GM19238 (cell line): ENCODE measurements at regions not wholly inside any gene's neighbourhood (a gene's known extent, or its start where the extent isn't known, plus 50 kb on each side); places are given as distances from the start of the nearest gene placed in this dataset.

Experiments
- DNase-seq: peaks from one replicate; pipeline ENCODE4 v3.0.0; 2011; ENCODE audit warnings: low spot score; ENCODE audit not compliant: insufficient read length

GRCh38 chr12:124185971-124186686, 108.8 kb upstream of the RFLNA start:
- no peak for DNase-seq

DNA sequence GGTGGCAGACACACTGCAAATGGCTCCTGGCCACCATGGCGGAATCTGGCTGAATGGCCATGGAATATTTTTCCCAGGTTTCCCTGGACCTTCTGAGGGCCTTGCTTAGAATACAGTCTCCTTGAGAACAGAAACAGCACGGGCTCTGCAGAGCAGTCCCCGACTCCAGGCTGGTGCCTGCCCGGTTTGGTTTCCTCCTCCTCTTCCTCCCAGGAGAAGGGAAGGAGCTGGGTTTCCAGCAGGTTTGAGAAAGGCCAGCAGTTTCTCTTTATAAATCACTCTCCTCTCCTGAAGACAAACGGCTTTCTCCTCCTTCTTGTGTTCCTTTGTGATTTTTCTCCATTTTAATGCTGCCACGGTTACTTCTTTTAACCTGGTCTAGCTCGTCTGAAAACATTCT, 106.8 kb upstream of the RFLNA start:
- no peak for DNase-seq

GRCh38 chr12:124188561-124189405, 106.1 kb upstream of the RFLNA start:
- DNase-seq: no peak

DNA sequence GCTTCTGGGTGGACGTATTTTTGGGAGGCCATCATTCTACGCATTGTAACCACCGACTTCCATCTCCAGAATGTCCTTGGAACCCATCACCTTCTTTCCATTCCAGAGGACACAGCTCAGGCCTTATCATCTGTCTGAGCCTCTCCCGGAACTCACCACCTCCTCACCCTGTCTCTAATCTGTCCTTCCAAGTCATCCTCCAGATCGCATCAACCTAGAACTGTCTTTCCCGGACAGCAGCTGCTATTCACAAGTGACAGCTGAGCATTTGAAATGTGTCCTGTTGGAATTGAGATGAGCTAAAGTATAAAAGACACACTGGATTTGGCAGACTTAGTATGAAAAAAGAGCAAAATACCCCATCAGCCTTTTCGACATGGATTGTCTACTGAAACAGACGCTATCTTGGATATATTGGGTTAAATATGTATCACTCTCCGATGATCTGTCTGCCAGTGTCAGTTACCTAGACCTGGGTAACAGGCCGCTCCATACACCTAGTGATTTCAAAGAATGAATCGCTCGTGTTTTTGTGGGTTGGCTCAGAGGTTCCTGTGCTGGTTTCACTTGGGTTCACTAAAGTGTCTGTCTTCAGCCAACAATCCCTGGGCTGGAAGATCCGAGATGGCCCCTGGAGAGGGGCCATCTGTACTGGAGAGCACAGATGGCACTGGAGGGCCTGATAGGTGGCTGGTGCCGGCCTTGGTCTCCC, 104.4 kb upstream of the RFLNA start:
- DNase-seq: no peak

- DNase-seq: no peak
Observed at GRCh38 chr12:124191024-124191359, 103.9 kb upstream of the RFLNA start.

GRCh38 chr12:124191966-124192365, 102.9 kb upstream of the RFLNA start:
- no peak for DNase-seq

- DNase-seq: no peak
Observed at GRCh38 chr12:124194264-124194892, 100.5 kb upstream of the RFLNA start.

- DNase-seq: no peak
Observed at GRCh38 chr12:124194893-124195566, 99.9 kb upstream of the RFLNA start.

DNA sequence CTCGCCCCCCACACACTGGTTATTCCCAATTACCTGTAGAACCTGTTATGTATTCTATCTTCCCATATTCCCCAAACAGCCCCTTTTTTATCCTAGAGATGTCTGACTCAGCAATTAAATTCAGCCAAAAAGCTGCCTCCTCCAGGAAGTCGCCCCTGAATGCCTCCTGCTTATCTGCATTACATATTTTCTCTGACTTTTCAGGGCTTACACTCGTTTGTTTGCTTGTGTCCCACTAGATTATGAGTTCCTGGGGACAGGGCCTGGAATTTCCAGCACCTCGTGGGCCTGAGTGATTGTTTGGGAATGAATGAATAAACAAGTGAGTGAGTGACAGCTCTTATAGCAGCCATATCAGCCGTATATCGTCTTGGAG, 99.3 kb upstream of the RFLNA start:
- DNase-seq: no peak

DNA sequence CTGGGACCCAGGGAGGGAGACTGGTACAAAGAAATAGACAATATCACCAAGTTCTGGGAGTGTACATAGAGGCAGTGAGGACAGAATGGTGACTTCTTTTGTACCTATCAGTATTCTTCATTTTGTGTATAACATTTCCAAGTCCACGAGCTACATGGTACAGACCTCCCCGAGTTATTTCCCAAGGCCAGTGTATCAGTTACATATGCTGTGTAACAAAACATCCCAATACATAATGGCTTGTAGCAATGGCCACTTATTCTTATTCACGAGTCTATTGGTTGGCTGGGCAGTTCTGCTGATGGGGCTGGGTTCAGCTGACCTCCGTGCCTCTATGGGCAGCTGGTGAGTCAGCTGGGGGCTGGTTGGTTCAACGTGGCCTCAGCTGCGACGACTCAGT, 98.7 kb upstream of the RFLNA start:
- DNase-seq: no peak

- DNase-seq: no peak
Observed at GRCh38 chr12:124201248-124201647, 93.6 kb upstream of the RFLNA start.

DNA sequence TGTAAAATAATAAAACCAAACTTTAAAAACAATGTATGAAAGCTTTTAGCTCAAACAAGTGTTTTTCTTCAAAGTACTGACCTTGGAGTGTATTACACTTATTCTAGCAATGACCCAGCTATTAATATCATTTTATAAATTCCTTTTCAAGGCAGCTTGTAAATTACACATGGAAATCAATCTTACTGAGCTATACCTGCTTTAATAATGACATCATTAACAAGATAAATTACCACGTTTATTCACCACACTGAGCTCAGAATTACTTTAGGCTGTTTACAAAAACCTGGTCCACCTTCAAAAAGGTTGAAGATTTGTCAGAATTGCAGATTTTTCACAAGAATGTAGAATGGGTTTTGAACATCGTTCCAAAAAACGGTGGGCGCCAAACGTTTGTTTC, 91.7 kb upstream of the RFLNA start:
- DNase-seq: no peak

GRCh38 chr12:124205405-124205804, 89.5 kb upstream of the RFLNA start:
- no peak for DNase-seq

DNA sequence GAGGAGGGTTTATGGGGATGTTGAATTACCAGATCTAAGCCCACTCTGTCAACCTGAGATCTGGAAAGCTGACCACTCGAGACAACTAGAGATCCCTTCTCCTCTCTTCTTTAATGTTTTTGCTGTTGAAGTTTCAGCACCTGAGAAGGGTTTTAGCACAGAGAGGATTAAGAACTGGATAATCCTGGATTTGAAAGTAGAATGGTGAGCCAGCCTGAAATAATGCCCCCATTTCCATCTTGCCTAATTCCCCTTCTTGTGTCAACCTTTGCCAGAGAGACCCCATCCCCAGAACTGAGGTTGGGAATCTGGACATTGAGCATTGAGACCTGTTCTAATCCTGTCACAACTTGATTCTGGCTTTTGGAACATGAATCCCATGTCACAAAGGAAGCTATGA, 87.8 kb upstream of the RFLNA start:
- DNase-seq: no peak

DNA sequence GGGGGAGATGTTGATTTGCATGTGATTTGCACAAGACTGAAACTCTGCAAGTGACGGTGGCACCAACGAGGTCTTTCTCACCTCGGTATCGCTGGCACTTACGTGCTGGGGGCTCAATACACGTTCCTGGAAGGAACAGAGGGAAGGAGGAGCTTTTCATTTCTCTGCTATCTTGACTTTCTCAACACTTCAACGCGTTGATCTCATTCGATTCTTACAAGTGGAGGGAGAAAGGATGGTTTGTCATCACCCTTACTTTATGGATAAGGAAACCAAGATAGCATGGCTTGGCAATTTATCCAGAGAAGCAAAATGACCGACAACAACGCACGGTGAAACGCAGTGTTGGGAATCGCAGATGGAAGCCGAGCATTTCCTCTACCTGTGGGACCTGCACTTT, 87.3 kb upstream of the RFLNA start:
- DNase-seq: no peak

DNA sequence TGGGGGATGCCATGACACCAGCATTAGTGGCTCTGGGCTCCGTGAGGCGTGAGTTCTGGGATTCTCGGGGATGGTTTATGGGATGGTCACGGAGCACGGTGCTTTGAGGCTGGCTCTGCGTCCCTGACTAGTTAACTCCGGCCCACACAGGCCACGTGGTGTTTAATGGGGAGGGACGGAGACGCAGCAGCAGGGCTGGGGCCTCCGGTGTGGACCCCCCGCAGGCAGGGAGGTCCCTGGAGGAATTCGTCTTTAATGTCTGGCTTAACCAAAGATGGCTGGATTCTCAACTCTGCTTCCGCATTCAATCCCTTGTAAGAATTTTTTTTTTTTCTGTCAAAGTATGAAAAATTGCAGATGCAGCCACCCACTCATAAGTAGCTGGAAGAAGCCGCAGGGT, 86.4 kb upstream of the RFLNA start:
- no peak for DNase-seq

DNA sequence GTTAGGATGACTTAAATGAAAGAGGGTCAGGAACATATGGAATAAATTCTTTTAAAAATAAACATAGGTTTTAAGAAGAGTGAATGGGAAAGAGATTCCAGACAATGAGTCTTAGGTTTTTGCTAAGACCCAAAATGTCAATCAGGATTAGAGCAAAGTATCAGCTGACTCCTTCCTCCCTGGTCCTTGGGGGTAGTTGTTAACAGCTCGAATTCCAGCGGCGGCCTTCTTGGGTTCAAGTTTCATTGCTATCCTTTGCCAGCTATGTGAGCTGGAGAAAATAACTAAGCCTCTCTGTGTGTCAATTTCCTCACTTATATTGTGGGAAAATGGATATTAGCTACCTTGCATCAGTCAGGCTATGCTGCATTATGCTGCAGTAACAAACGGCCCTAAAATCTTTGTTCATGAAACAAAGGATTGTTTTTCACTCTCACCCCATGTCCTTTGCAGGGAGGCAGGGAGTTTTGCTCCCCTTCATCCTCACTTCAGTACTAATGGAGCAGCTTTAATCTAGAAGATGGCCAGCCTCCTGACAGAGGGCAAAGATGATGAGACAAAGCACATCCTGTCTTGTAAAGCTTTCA, 83.8 kb upstream of the RFLNA start:
- no peak for DNase-seq

- DNase-seq: no peak
Observed at GRCh38 chr12:124211753-124212152, 83.1 kb upstream of the RFLNA start.

GRCh38 chr12:124213666-124214347, 81.1 kb upstream of the RFLNA start:
- DNase-seq: no peak

- DNase-seq: no peak
Observed at GRCh38 chr12:124214574-124214973, 80.3 kb upstream of the RFLNA start.
